ENCODE measurements at regions not wholly inside any gene's neighbourhood (a gene's known extent, or its start where the extent isn't known, plus 50 kb on each side); places are given as distances from the start of the nearest gene placed in this dataset.

- TF ChIP-seq CTCF (conservative IDR thresholded peaks at IDR 0.05), result no peak
- Histone ChIP-seq H3K9me3 (ENCODE audit: control insufficient read depth, low read length) (no peaks in the 10 kb centered on the region), H3K27me3 (ENCODE audit: control insufficient read depth, insufficient read depth, low read length, poor library complexity, severe bottlenecking) (no peaks in the 10 kb centered on the region), H3K36me3 (ENCODE audit: control insufficient read depth, insufficient read depth, low read length) (no peaks in the 10 kb centered on the region), H3K9ac (ENCODE audit: extremely low read depth, low read length, poor library complexity, severe bottlenecking) (no peak overlapping the region), H3K4me1 (ENCODE audit: control insufficient read depth, insufficient read depth, low read length) (peaks cover 11% of the 10 kb centered on the region), H3K4me3 (ENCODE audit: low read length) (peak overlapping the region; percentile 33), H3K27ac (ENCODE audit: low read depth, low read length) (no peak overlapping the region)
- Mint-ChIP-seq H3K36me3 (ENCODE audit: low read depth) (no peaks in the 10 kb centered on the region), H3K27ac (peak overlapping the region; percentile 74), H3K27me3 (ENCODE audit: insufficient read depth) (peaks cover 3% of the 10 kb centered on the region), H3K4me1 (peaks cover 26% of the 10 kb centered on the region), H3K9me3 (no peaks in the 10 kb centered on the region), H3K4me3 (no peak overlapping the region)
- no peak for DNase-seq
- 80% methylated on average over 1 of the region's 1 CpG; no CpG with 5 or more reads in 1 of the 2 experiments for WGBS, 2 experiments (ENCODE audit: insufficient coverage in 1 of 2, insufficient read length in 1 of 2)
These were observed 87.5 kb upstream of the PTPN13 start for GRCh38 chr4:86506591-86506990.

GRCh38 chr4:86508436-86508835, 85.7 kb upstream of the PTPN13 start:
- Mint-ChIP-seq H3K27ac (no peak overlapping the region), H3K4me3 (no peak overlapping the region), H3K4me1 (peaks cover 26% of the 10 kb centered on the region), H3K36me3 (ENCODE audit: low read depth) (peaks cover 10% of the 10 kb centered on the region), H3K9me3 (peaks cover 10% of the 10 kb centered on the region), H3K27me3 (ENCODE audit: insufficient read depth) (peaks cover 2% of the 10 kb centered on the region)
- Histone ChIP-seq H3K27me3 (ENCODE audit: control insufficient read depth, insufficient read depth, low read length, poor library complexity, severe bottlenecking) (no peaks in the 10 kb centered on the region), H3K27ac (ENCODE audit: low read depth, low read length) (no peak overlapping the region), H3K36me3 (ENCODE audit: control insufficient read depth, insufficient read depth, low read length) (no peaks in the 10 kb centered on the region), H3K9me3 (ENCODE audit: control insufficient read depth, low read length) (peaks cover 5% of the 10 kb centered on the region), H3K4me1 (ENCODE audit: control insufficient read depth, insufficient read depth, low read length) (peaks cover 11% of the 10 kb centered on the region), H3K9ac (ENCODE audit: extremely low read depth, low read length, poor library complexity, severe bottlenecking) (no peak overlapping the region), H3K4me3 (ENCODE audit: low read length) (no peak overlapping the region)
- TF ChIP-seq CTCF (conservative IDR thresholded peaks at IDR 0.05), result no peak
- 86 to 96% methylated on average over 2 to 3 of the region's 3 CpGs for WGBS, 2 experiments (ENCODE audit: insufficient coverage in 1 of 2, insufficient read length in 1 of 2)
- DNase-seq, result no peak

GRCh38 chr4:86511590-86511989, 82.5 kb upstream of the PTPN13 start:
- peaks cover 7% of the 10 kb centered on the region for H3K4me1 ChIP-seq (ENCODE audit: control insufficient read depth, insufficient read depth, low read length)
- H3K9me3 ChIP-seq (ENCODE audit: control insufficient read depth, low read length), result peaks cover 6% of the 10 kb centered on the region
- H3K27ac ChIP-seq (ENCODE audit: low read depth, low read length), result no peak overlapping the region
- no peak overlapping the region for H3K4me3 ChIP-seq (ENCODE audit: low read length)
- DNase-seq, result no peak
- 98 to 100% methylated on average over 2 of the region's 2 CpGs for WGBS, 2 experiments (ENCODE audit: insufficient coverage in 1 of 2, insufficient read length in 1 of 2)
- Mint-ChIP-seq H3K36me3 (ENCODE audit: low read depth) (peaks cover 24% of the 10 kb centered on the region), H3K9me3 (peaks cover 39% of the 10 kb centered on the region), H3K4me3 (no peak overlapping the region), H3K27ac (no peak overlapping the region), H3K4me1 (peaks cover 18% of the 10 kb centered on the region), H3K27me3 (ENCODE audit: insufficient read depth) (peaks cover 2% of the 10 kb centered on the region)
- no peak overlapping the region for H3K9ac ChIP-seq (ENCODE audit: extremely low read depth, low read length, poor library complexity, severe bottlenecking)
- no peaks in the 10 kb centered on the region for H3K36me3 ChIP-seq (ENCODE audit: control insufficient read depth, insufficient read depth, low read length)
- TF ChIP-seq CTCF (conservative IDR thresholded peaks at IDR 0.05), result no peak
- H3K27me3 ChIP-seq (ENCODE audit: control insufficient read depth, insufficient read depth, low read length, poor library complexity, severe bottlenecking), result no peaks in the 10 kb centered on the region
